Keratinocyte (primary cell): ENCODE measurements at regions not wholly inside any gene's neighbourhood (a gene's known extent, or its start where the extent isn't known, plus 50 kb on each side); places are given as distances from the start of the nearest gene placed in this dataset.

ENCODE experiments used
- DNase-seq: peaks from one replicate; pipeline ENCODE4 v3.0.0-alpha.2; 2011; ENCODE audit warnings: low read depth, missing footprints, low spot score
- FAIRE-seq: peaks from 2 replicates; lab custom pipeline; 2011; peaks lifted over from hg19 to GRCh38; lab: Jason Lieb, UNC
- H2AFZ ChIP-seq: 2 replicates; pipeline ENCODE4 v1.6.0; 2012; ENCODE audit warnings: low read length, control low read depth, inconsistent platforms; ENCODE audit not compliant: control insufficient read depth
- H3K27ac ChIP-seq: 2 replicates; pipeline ENCODE4 v1.5.1; 2011; ENCODE audit warnings: low read length; ENCODE audit not compliant: control insufficient read depth, insufficient read depth
- H3K27me3 ChIP-seq: 3 replicates; pipeline ENCODE4 v1.6.0; 2011; ENCODE audit warnings: low read length; ENCODE audit not compliant: control insufficient read depth, insufficient read depth; ENCODE audit errors: extremely low read depth
- H3K36me3 ChIP-seq, 2 experiments: 2 replicates in 1 of 2; 3 replicates in 1 of 2; pipeline ENCODE4 v1.5.1; 2011; ENCODE audit warnings: low read length in 2 of 2, mild to moderate bottlenecking in 1 of 2; ENCODE audit not compliant: control insufficient read depth in 2 of 2, insufficient read depth in 2 of 2; ENCODE audit errors: extremely low read depth in 1 of 2
- H3K4me1 ChIP-seq: 3 replicates; pipeline ENCODE4 v1.5.1; 2011; ENCODE audit warnings: low read length; ENCODE audit not compliant: control insufficient read depth, insufficient read depth; ENCODE audit errors: extremely low read depth
- H3K4me2 ChIP-seq: 3 replicates; pipeline ENCODE4 v1.6.0; 2011; ENCODE audit warnings: low read depth, low read length; ENCODE audit not compliant: control insufficient read depth, insufficient read depth; ENCODE audit errors: extremely low read depth
- H3K4me3 ChIP-seq, 3 experiments: fragments of 200-600 bp in 1 of 3; sonication (generic) in 1 of 3; 2 replicates in 2 of 3; 3 replicates in 1 of 3; pipeline ENCODE4 v1.5.1; 2011 to 2016; ENCODE audit warnings: low read length in 3 of 3, mild to moderate bottlenecking in 3 of 3, control low read depth in 2 of 3, inconsistent platforms in 1 of 3, low read depth in 1 of 3, mixed read lengths in 1 of 3, mixed run types in 1 of 3, moderate library complexity in 1 of 3; ENCODE audit not compliant: control insufficient read depth in 2 of 3, insufficient read depth in 2 of 3; ENCODE audit errors: extremely low read depth in 1 of 3
- H3K79me2 ChIP-seq: 2 replicates; pipeline ENCODE4 v1.6.0; 2012; ENCODE audit warnings: low read length; ENCODE audit not compliant: control insufficient read depth, insufficient read depth
- H3K9ac ChIP-seq: 3 replicates; pipeline ENCODE4 v1.6.0; 2011; ENCODE audit warnings: low read length; ENCODE audit not compliant: control insufficient read depth, insufficient read depth; ENCODE audit errors: extremely low read depth
- H3K9me1 ChIP-seq: 3 replicates; pipeline ENCODE4 v1.6.0; 2011; ENCODE audit warnings: low read length; ENCODE audit not compliant: control insufficient read depth, insufficient read depth; ENCODE audit errors: extremely low read depth
- H3K9me3 ChIP-seq: 2 replicates; pipeline ENCODE4 v1.5.1; 2012; ENCODE audit warnings: low read depth, low read length; ENCODE audit not compliant: control insufficient read depth
- H4K20me1 ChIP-seq: 3 replicates; pipeline ENCODE4 v1.6.0; 2011; ENCODE audit warnings: low read length; ENCODE audit not compliant: control insufficient read depth, insufficient read depth; ENCODE audit errors: extremely low read depth
- CTCF ChIP-seq, 3 experiments: IDR thresholded peaks in 1 of 3; conservative IDR thresholded peaks in 1 of 3; optimal IDR thresholded peaks in 1 of 3; 2 replicates in 2 of 3; 3 replicates in 1 of 3; pipeline versions ENCODE3 to v1.5.1; 2011; ENCODE audit warnings: low read length in 3 of 3, mild to moderate bottlenecking in 3 of 3, moderate library complexity in 2 of 3, control low read depth in 1 of 3, inconsistent platforms in 1 of 3; ENCODE audit not compliant: insufficient read depth in 2 of 3; ENCODE audit errors: extremely low read depth in 1 of 3
- EZH2 ChIP-seq: IDR thresholded peaks from one replicate; pipeline ENCODE4 v1.6.1; 2012; ENCODE audit warnings: inconsistent platforms, mild to moderate bottlenecking, low read length, moderate library complexity
- dilution Hi-C: fragments of 300-500 bp; cut with MboI; formaldehyde crosslinking; loops from one replicate; pipeline ENCODE4 v1.7.0; 2020; ENCODE audit warnings: low sequenced_read_pairs; ENCODE audit not compliant: extremely low pct_ligation_motif_present

DNA sequence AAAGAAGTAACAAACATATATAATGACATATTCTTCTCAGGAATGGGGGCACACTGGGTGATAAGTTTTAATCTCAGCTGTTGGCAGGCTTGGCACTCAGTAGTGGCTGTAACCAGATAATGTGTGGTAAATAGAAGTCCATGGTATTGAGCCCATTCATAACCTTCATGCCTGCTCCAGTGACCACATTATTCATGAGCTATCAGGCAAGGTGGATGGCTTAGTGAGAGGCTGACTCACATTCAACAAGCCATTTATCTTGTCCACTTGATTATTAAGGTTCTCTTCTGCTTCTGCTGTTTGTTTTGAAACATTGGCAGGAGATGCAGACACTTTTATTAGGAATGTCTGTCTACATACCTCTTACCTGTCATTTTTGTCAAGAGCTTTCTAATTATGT, 950.4 kb upstream of the LRFN5 start:
- no peak for TF ChIP-seq CTCF (optimal IDR thresholded peaks at IDR 0.05 in 1 of 3, IDR thresholded peaks at IDR 0.05 in 1 of 3, conservative IDR thresholded peaks at IDR 0.05 in 1 of 3; ENCODE audit: extremely low read depth in 1 of 3, insufficient read depth in 2 of 3, low read length in 3 of 3)
- no peak for TF ChIP-seq EZH2
- Histone ChIP-seq H3K9me3 (peaks cover 1% of the 10 kb centered on the region), H3K27me3 (no peaks in the 10 kb centered on the region), H3K9ac (no peak overlapping the region), H2AFZ (no peak overlapping the region), H3K36me3 (no peaks in the 10 kb centered on the region), H3K79me2 (no peaks in the 10 kb centered on the region), H3K9me1 (no peaks in the 10 kb centered on the region), H3K4me1 (no peaks in the 10 kb centered on the region), H4K20me1 (no peaks in the 10 kb centered on the region), H3K4me3 (no peak overlapping the region), H3K27ac (no peak overlapping the region), H3K4me2 (no peak overlapping the region)
- DNase-seq (no peak), FAIRE-seq (no peak)
- dilution Hi-C loops = no loop called here

GRCh38 chr14:40652089-40652691, 954.5 kb upstream of the LRFN5 start:
- dilution Hi-C loops = no loop called here
- Histone ChIP-seq H3K27me3 (no peaks in the 10 kb centered on the region), H3K4me2 (no peak overlapping the region), H3K9me1 (no peaks in the 10 kb centered on the region), H2AFZ (no peak overlapping the region), H3K9me3 (no peaks in the 10 kb centered on the region), H3K27ac (no peak overlapping the region), H4K20me1 (no peaks in the 10 kb centered on the region), H3K36me3 (no peaks in the 10 kb centered on the region), H3K79me2 (no peaks in the 10 kb centered on the region), H3K9ac (no peak overlapping the region), H3K4me1 (no peaks in the 10 kb centered on the region), H3K4me3 (no peak overlapping the region)
- TF ChIP-seq CTCF (optimal IDR thresholded peaks at IDR 0.05 in 1 of 3, IDR thresholded peaks at IDR 0.05 in 1 of 3, conservative IDR thresholded peaks at IDR 0.05 in 1 of 3; ENCODE audit: extremely low read depth in 1 of 3, insufficient read depth in 2 of 3, low read length in 3 of 3) (no peak), EZH2 (no peak)
- no peak for FAIRE-seq
- DNase-seq = no peak
